HepG2 (cell line): ENCODE measurements at regions not wholly inside any gene's neighbourhood (a gene's known extent, or its start where the extent isn't known, plus 50 kb on each side); places are given as distances from the start of the nearest gene placed in this dataset.
A peak's percentile ranks its signal among the peaks of the same experiment; 100 is the strongest.

Source experiments
- AFF4 ChIP-seq: sonication (generic); formaldehyde crosslinking; IDR thresholded peaks from 2 replicates; pipeline ENCODE4 v1.4.0; 2020; ENCODE audit warnings: missing genetic modification reagents
- AGO2 ChIP-seq: fragments of 200-400 bp; formaldehyde crosslinking; optimal IDR thresholded peaks from 2 replicates; pipeline ENCODE3; 2017; ENCODE audit warnings: mild to moderate bottlenecking, low read depth, low read length, moderate library complexity
- CHD4 ChIP-seq: fragments of 200-600 bp; sonication (generic); IDR thresholded peaks from 2 replicates; pipeline ENCODE4 v1.7.0; 2017; ENCODE audit warnings: mild to moderate bottlenecking, low read length, borderline replicate concordance
- HDAC1 ChIP-seq: sonication (generic); formaldehyde crosslinking; IDR thresholded peaks from 2 replicates; pipeline ENCODE4 v1.5.1; 2020; ENCODE audit warnings: mild to moderate bottlenecking, missing genetic modification reagents
- HDAC6 ChIP-seq: fragments of 200-600 bp; sonication (generic); IDR thresholded peaks from 2 replicates; pipeline ENCODE4 v1.7.0; 2017; ENCODE audit warnings: mild to moderate bottlenecking, antibody characterized with exemption, low read length, low read depth
- HOXA5 ChIP-seq: sonication (generic); formaldehyde crosslinking; IDR thresholded peaks from 2 replicates; pipeline ENCODE4 v1.4.0; 2020; ENCODE audit warnings: missing genetic modification reagents
- KDM1A ChIP-seq: IDR thresholded peaks from 2 replicates; pipeline ENCODE4 v1.6.1; 2016; ENCODE audit warnings: missing compliant biosample characterization
- KMT2A ChIP-seq: sonication (generic); formaldehyde crosslinking; IDR thresholded peaks from 2 replicates; pipeline ENCODE4 v1.4.0; 2020; ENCODE audit warnings: missing genetic modification reagents
- MXD3 ChIP-seq: IDR thresholded peaks from 2 replicates; pipeline ENCODE4 v1.6.1; 2016; ENCODE audit warnings: mild to moderate bottlenecking, missing biosample characterization, missing genetic modification reagents
- POLR2AphosphoS2 ChIP-seq: IDR thresholded peaks from 2 replicates; pipeline ENCODE4 v1.6.1; 2011; ENCODE audit warnings: low read depth, low read length, improper control_type of control experiment
- RCOR2 ChIP-seq: IDR thresholded peaks from 2 replicates; pipeline ENCODE4 v1.6.1; 2016; ENCODE audit warnings: missing biosample characterization, missing genetic modification reagents
- SSRP1 ChIP-seq: IDR thresholded peaks from 2 replicates; pipeline ENCODE4 v1.6.1; 2016; ENCODE audit warnings: control low read depth
- SYNCRIP ChIP-seq: fragments of 200-400 bp; formaldehyde crosslinking; IDR thresholded peaks from 2 replicates; pipeline ENCODE4 v1.6.1; 2018; ENCODE audit warnings: mild to moderate bottlenecking, low read depth, low read length; ENCODE audit not compliant: insufficient read depth
- TOPORS ChIP-seq: sonication (generic); formaldehyde crosslinking; IDR thresholded peaks from 2 replicates; pipeline ENCODE4 v1.8.0; 2023; ENCODE audit warnings: mild to moderate bottlenecking, missing genetic modification reagents
- ZBTB1 ChIP-seq: sonication (generic); formaldehyde crosslinking; IDR thresholded peaks from 2 replicates; pipeline ENCODE4 v1.4.0; 2020; ENCODE audit warnings: missing genetic modification reagents, borderline replicate concordance
- ZKSCAN1 ChIP-seq: fragments of 150-350 bp; IDR thresholded peaks from 2 replicates; pipeline ENCODE4 v1.6.1; 2014; ENCODE audit warnings: low read length
- ZNF3 ChIP-seq: IDR thresholded peaks from 2 replicates; pipeline ENCODE4 v1.7.0; 2017; ENCODE audit warnings: inconsistent platforms
- ZNF572 ChIP-seq: sonication (generic); formaldehyde crosslinking; IDR thresholded peaks from 2 replicates; pipeline ENCODE4 v1.5.1; 2020; ENCODE audit warnings: mild to moderate bottlenecking, missing genetic modification reagents
- ZNF607 ChIP-seq: sonication (generic); formaldehyde crosslinking; IDR thresholded peaks from 2 replicates; pipeline ENCODE4 v1.5.1; 2020; ENCODE audit warnings: missing genetic modification reagents, mild to moderate bottlenecking, borderline replicate concordance
- ZNF619 ChIP-seq: sonication (generic); formaldehyde crosslinking; IDR thresholded peaks from 2 replicates; pipeline ENCODE4 v1.4.0; 2020; ENCODE audit warnings: mild to moderate bottlenecking, missing genetic modification reagents
- ZNF724P ChIP-seq: sonication (generic); formaldehyde crosslinking; IDR thresholded peaks from 2 replicates; pipeline ENCODE4 v1.8.0; 2022; ENCODE audit warnings: missing genetic modification reagents, borderline replicate concordance
- ZNF766 ChIP-seq: sonication (generic); formaldehyde crosslinking; IDR thresholded peaks from 2 replicates; pipeline ENCODE4 v1.5.0; 2020; ENCODE audit warnings: missing genetic modification reagents, borderline replicate concordance
- ZNF850 ChIP-seq: sonication (generic); formaldehyde crosslinking; conservative IDR thresholded peaks from 2 replicates; pipeline ENCODE4 v1.9.0; 2021; ENCODE audit warnings: mild to moderate bottlenecking, missing genetic modification reagents
- ZSCAN21 ChIP-seq: sonication (generic); formaldehyde crosslinking; IDR thresholded peaks from 2 replicates; pipeline ENCODE4 v1.8.0; 2022; ENCODE audit warnings: mild to moderate bottlenecking, missing genetic modification reagents, moderate library complexity, borderline replicate concordance
- TF ChIP-seq, protein P1 (sequence below): sonication (generic); formaldehyde crosslinking; IDR thresholded peaks from 2 replicates; pipeline ENCODE4 v1.4.0; 2020; ENCODE audit warnings: missing genetic modification reagents, mild to moderate bottlenecking, borderline replicate concordance
- TF ChIP-seq, protein P2 (sequence below): sonication (generic); formaldehyde crosslinking; IDR thresholded peaks from 2 replicates; pipeline ENCODE4 v1.4.0; 2020; ENCODE audit warnings: mild to moderate bottlenecking, missing genetic modification reagents

GRCh38 chr1:88175631-88176226 is 508.3 kb upstream of the PKN2 start (continued):
- TF ChIP-seq AFF4 (CRISPR knock-in tag) (no peak), ZNF607 (CRISPR knock-in tag) (no peak; the same call in 1 of the 2 replicates), ZNF3 (CRISPR knock-in tag) (no peak), ZNF850 (CRISPR knock-in tag) (no peak), MXD3 (CRISPR knock-in tag) (peak; percentile 38; the same call in 1 of the 2 replicates), ZSCAN21 (CRISPR knock-in tag) (peak; percentile 83), HOXA5 (CRISPR knock-in tag) (peak; percentile 61; the same call in 1 of the 2 replicates), SYNCRIP (no peak), RCOR2 (CRISPR knock-in tag) (peak; percentile 89), ZBTB1 (no peak), CHD4 (no peak; the same call in 1 of the 2 replicates), AGO2 (no peak), POLR2AphosphoS2 (no peak), KDM1A (CRISPR knock-in tag) (peak; percentile 84), ZNF724P (CRISPR knock-in tag) (no peak), TOPORS (CRISPR knock-in tag) (0 out of 2 replicates have a peak, but pooled peaks have one; percentile 55), ZNF572 (CRISPR knock-in tag) (no peak), HDAC1 (CRISPR knock-in tag) (peak; percentile 86), ZNF766 (CRISPR knock-in tag) (peak; percentile 46; the same call in 1 of the 2 replicates), HDAC6 (no peak), ZNF619 (CRISPR knock-in tag) (no peak), ZKSCAN1 (no peak), SSRP1 (CRISPR knock-in tag) (no peak), KMT2A (peak; percentile 45; the same call in 1 of the 2 replicates)
- TF ChIP-seq, protein P1, sequence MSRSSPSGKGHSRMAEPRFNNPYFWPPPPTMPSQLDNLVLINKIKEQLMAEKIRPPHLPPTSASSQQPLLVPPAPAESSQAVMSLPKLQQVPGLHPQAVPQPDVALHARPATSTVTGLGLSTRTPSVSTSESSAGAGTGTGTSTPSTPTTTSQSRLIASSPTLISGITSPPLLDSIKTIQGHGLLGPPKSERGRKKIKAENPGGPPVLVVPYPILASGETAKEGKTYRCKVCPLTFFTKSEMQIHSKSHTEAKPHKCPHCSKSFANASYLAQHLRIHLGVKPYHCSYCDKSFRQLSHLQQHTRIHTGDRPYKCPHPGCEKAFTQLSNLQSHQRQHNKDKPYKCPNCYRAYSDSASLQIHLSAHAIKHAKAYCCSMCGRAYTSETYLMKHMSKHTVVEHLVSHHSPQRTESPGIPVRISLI (CRISPR knock-in tag) = peak; percentile 59; the same call in 1 of the 2 replicates
- TF ChIP-seq, protein P2, sequence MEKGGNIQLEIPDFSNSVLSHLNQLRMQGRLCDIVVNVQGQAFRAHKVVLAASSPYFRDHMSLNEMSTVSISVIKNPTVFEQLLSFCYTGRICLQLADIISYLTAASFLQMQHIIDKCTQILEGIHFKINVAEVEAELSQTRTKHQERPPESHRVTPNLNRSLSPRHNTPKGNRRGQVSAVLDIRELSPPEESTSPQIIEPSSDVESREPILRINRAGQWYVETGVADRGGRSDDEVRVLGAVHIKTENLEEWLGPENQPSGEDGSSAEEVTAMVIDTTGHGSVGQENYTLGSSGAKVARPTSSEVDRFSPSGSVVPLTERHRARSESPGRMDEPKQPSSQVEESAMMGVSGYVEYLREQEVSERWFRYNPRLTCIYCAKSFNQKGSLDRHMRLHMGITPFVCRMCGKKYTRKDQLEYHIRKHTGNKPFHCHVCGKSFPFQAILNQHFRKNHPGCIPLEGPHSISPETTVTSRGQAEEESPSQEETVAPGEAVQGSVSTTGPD = 0 out of 2 replicates have a peak, but pooled peaks have one; percentile 79
